SIG-M5 (cell line): ENCODE measurements at regions not wholly inside any gene's neighbourhood (a gene's known extent, or its start where the extent isn't known, plus 50 kb on each side); places are given as distances from the start of the nearest gene placed in this dataset.

Experiments used
- DNase-seq: peaks from one replicate; lab custom pipeline; 2025; lab: John Stamatoyannopoulos, UW

- no peak for DNase-seq
Measured at GRCh38 chr14:101105045-101105444, 201.5 kb upstream of the RTL1 start.

DNA sequence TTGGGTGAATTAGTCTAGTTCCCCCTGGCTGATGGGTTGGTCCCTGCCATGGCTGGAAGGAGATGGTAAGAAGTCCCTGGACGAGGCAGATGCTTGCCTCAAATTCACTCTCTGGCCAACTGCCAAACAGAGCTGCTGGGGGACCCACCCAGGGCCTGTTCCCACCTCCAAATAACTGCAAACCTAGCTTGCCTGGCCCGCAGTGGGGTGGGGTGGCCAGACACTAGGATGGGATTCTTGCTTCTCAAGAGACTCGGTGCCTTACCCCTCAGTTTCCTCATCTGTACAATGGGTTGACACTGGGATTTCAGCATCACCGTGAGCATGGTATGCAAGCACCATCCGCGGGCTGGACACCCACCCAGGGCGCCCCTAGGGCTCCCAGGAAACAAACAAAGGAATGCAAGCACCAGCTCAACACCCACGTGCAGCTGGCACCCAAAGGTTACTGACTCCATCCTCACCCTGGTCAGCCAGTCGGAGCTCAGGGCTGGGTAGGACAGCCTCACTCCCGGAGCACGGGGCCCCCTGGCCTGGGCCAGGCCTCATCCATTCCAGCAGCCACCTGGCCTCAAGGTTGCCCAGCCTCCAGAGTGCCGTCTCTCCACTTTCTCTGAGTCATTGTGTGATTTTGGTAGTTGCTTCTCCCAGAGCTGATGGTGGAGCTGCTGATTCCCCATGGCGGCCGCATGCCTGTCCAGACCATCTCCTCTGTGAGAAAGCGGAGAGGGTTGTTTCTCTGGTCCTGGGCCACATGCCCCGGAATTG, 205.2 kb upstream of the RTL1 start:
- no peak for DNase-seq

DNA sequence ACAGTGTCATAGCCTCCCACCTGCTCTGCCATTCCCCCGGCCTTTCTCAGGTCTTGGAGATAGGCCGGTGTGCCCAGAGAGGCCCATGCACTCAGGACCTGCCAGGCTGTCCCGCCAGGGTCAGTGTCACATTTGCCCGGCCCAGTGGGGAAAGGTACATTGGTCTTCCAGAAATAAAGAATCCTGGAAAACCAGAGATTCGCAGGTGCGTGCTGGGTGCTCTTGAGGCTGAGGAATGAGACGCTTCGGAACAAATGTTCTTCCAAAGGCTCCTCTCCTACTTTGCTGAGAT, 205.8 kb upstream of the RTL1 start:
- DNase-seq, result no peak

DNA sequence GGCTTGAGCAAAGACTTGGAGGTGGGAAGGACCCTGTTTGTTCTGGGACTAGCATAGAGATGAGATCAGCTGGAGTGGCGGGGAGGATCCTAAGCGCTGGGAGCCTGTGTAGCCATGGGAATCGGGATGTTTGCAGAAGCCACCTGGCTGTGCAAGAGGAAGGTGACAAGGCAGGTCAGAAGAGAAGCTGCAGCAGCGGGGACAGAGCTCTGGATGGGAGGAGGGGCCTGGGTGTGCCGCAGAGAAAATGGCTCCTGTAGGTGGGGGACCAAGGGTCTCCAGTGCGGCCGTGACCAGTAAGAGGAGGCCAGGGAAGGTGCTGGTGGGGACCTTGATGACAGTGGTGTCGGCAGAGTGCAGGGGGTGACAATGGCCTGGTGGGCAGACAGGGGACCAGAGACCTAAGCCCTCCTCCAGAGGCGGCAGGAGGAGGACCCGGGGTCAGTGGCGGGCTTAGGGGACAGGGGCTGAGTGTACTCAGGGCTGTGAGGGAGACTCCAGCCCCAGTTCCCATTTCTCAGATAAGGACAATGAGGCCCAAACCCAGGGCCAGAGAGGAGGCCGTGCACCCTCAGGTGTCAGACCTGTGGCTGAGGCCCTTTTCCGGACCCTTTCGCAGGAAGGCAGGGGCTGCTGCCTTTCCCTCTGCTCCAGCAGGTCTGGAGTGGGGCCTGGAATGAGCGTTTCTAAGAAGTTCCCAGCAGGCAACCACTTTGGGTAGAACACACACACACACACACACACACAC, 206.6 kb upstream of the RTL1 start:
- no peak for DNase-seq

DNA sequence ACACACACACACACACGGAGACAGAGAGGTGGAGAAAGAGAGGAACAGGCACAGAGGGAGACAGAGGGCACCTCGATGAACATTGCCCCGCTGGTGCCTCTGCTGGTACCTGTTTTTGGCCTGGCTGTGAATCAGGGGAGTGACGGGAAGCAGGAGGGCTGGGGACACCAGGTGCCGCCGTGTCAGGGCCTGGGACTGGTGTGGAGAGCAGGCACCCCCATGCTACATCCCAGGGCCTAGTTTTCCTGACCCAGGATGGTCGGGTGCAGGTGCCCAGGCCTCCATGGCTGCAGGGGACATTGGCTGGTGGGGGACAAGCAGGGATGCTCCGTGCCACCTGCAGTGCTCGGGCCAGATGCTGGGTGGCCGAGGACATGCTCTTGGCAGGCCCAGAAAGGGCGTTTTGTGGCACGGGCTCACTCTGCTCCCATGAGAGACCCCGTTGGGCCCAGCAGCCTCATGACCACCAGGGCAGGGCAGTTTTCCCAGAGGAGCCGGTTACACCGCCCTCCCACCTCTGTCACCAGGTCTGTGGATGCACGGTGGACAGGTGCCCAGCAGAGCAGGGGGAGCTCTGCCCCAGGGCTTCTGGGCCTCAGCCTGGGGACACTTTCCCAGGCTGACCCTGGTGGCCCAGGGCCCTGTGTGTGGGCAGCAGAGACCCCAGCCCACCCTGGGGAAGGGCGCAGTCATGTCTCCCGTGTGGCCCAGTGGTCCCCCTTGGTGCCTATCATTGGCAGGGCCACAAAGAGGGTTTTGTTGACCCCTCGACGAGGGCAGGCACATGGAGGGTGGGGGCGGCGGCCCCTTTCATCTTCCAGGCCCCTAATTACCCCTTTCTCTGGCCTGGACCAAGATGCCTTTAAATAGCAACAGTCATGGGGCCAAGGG, 207.5 kb upstream of the RTL1 start:
- DNase-seq, result no peak

- no peak for DNase-seq
Measured at GRCh38 chr14:101111620-101112290, 208.2 kb upstream of the RTL1 start.

GRCh38 chr14:101112351-101113107, 209.0 kb upstream of the RTL1 start:
- DNase-seq, result no peak

- DNase-seq, result no peak
Measured at GRCh38 chr14:101113108-101113612, 209.6 kb upstream of the RTL1 start.

DNA sequence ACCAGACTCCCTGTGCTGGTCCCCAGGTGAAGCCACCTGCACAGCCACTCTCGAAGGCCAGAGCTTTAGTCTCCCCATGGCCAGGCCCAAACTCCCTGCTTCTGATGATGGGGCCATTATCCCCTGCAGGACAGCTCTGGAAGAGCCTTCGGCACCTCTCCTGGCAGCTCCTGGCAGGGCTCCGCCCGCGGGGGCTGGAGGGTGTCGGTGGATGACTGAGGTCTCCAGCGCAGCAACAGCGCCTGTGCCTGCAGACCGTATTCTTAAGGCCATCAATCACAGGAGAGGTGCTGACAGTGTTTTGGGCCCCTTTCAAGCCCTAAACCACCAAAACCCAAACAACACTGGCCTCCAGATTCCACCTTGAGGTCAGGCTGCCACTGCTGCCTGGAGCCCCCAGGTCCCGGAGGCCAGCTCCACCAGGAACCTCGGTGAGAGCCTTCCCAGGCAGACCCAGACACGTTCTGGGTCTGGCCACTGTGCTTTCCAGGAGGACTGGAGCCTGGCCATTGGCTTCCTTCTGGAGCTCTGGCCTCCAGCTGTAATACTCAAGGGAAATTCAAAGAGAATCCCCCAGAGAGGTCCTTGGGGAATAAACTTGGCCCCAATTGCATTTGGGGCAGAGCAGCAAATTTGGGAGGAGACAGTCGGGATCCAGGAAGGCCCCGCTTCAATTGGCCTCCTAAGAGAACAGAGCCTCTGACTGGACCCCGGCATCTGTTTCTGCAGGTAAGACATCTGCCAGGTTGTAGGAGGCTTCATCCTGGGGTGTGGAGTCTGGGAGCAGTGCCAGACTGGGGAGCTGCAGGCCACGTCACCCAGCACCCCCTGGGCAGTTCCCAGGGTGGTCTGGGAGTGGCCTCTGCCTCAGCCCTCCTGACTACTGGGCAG, 210.6 kb upstream of the RTL1 start:
- no peak for DNase-seq

DNA sequence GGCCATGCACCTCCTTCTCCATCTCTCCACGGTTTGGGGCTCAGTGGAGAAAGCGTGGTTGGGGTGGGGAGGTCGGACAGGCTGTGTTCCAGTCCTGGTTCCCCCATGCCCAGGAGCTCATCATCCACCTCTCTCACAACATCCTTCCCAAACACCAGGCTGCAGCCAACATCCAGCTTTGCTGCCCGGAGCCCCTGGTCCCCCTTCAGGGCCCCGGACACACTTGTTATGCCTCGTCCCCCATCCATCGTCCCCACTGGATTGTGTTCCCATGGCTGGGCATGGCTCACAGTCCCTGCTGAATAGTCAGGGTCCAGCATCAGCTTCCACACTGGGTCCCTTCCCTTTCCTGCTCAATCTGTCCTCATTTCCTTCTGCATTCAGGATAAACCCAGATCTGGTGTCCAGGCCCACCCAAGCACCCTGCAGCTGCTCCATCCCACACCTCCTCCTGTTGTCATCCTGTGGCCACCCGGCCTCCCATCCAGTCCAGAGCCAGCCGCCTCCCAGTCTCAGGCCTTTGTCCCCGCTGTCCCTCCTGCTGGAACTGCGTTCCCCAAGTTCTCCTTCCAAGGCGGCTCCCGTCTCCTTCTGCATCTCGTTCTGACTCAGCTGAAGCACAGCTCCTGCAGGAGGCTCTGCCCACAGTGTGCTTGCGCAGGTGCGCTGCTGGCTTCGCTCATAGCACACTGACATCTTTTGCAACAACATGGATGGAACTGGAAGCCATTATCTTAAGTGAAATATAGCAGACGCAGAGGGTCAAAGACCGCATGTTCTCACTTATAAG, 211.4 kb upstream of the RTL1 start:
- no peak for DNase-seq

- DNase-seq, result no peak
Measured at GRCh38 chr14:101115652-101116051, 212.1 kb upstream of the RTL1 start.

DNA sequence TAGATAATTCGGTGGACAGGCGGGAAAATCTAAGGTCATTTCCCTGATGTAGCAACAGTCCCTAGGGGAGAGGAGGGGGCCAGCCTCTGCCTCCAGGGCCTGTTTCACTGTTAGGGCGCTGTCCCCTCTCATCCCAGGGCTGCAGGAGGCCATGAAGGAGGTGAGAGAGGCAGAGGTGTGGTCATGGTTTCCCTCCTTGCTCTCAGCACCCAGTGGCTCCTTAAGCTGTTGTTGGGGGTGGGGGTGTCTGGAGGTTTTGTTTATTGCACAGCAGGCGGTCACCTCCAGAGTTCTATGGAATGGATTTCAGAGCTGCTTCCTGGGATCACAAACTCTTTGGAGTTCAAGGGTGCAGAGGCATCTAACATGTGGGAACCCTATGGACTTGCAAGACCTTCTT, 212.5 kb upstream of the RTL1 start:
- no peak for DNase-seq

DNA sequence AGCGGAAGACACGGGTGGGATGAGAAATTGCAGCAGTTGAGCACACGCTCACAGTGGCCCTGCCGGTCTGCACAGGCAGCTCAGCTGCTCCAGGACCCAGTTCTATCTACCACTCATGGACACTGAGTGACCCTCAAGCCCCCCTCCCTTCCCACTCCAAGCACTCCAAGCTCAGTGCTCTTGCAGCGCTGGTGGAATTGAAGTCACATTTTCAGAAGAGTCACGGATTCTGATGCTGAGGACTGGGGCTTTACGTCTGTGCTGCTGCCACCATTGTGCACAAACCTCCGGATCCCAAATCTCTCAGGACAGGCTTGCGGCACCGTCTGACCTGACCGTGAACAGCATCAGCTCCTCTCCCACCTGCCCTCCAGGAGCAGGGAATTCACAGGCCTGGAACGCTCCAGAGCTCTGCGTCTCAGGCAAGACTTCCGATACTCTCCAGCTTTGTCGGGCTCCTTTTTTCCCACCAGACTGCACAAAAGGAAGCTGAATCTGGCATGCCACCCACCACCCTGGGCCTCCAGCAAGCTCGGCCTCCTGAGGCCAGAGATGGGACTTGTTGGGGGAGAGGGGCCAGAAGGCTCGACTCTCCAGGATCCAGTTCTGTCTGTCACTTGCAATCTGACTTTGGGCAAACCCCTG, 213.1 kb upstream of the RTL1 start:
- DNase-seq, result no peak

DNA sequence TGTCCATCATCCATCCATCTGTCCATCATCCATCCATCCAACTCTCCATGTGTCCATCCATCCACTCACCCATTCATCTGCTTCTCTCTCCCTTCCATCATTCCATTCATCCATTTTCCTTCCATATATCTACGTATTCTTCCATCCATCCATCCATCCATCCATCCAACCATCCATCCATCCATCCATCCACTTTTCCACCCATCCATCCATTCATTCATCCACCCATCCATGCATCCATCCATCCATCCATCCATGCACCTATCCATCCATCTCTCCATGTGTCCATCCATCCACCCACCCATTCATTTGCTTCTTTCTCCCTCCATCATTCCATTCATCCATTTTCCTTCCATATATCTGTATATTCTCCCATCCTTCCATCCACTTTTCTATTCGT, 214.0 kb upstream of the RTL1 start:
- no peak for DNase-seq

DNA sequence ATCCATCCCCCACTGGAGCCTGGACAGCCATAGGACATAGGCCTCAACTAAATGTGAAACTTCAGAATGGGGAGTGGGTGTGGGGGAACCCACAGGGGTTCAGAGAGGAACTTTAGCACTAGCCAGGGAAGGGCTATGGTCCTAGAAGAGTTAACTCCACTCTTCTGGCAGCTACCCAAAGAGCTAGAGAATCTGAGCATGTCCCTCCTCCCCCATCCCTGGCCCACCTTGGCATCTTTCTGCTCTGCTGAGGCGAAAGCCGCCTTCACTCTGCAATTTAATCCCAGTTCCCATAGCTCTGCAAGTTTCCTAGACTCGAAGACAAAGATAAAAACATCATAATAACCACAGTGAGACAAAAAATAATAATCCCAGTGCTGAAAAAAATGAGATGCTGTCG, 214.7 kb upstream of the RTL1 start:
- DNase-seq, result no peak

GRCh38 chr14:101118746-101119591, 215.4 kb upstream of the RTL1 start:
- DNase-seq, result no peak

- no peak for DNase-seq
Measured at GRCh38 chr14:101119830-101120571, 216.5 kb upstream of the RTL1 start.
